PC-9 (cell line): ENCODE measurements at regions not wholly inside any gene's neighbourhood (a gene's known extent, or its start where the extent isn't known, plus 50 kb on each side); places are given as distances from the start of the nearest gene placed in this dataset.

ENCODE experiments used
- BruUV-seq: library from RNA; stranded (reverse); fragments of 400-500 nt; replicated peaks from 2 replicates; lab custom pipeline; 2021; lab: Mats Ljungman, UMichigan
- CTCF ChIA-PET: fragments of 300-600 bp; sonication (Branson Sonifier 250); formaldehyde crosslinking; loops from one replicate; lab custom pipeline; 2022; ENCODE audit warnings: antibody characterized with exemption; lab: Charles Lee
- POLR2A ChIA-PET: fragments of 300-600 bp; sonication (Branson Sonifier 250); formaldehyde crosslinking; loops from one replicate; lab custom pipeline; 2022; ENCODE audit warnings: antibody characterized with exemption; ENCODE audit not compliant: unreplicated experiment; lab: Charles Lee
- DNase-seq, 2 experiments: peaks; one replicate each; pipeline versions ENCODE4 v3.0.0 to v3.0.0-alpha.2; 2015 to 2022; ENCODE audit warnings: mixed read lengths in 1 of 2
- H2AFZ ChIP-seq: fragments of 200-600 bp; sonication (generic); 2 replicates; pipeline ENCODE4 v1.8.1; 2017; ENCODE audit warnings: antibody characterized with exemption
- H3F3A ChIP-seq: fragments of 200-600 bp; sonication (generic); 2 replicates; pipeline ENCODE4 v1.8.1; 2017; ENCODE audit warnings: antibody characterized with exemption, mild to moderate bottlenecking, low read depth; ENCODE audit not compliant: insufficient read depth
- H3K27ac ChIP-seq: fragments of 200-600 bp; sonication (generic); 2 replicates; pipeline ENCODE4 v1.6.1; 2016; ENCODE audit warnings: mixed run types
- H3K27me3 ChIP-seq: fragments of 200-600 bp; sonication (generic); 2 replicates; pipeline ENCODE4 v1.6.1; 2016; ENCODE audit warnings: low read depth, mixed run types; ENCODE audit not compliant: insufficient read depth
- H3K36me3 ChIP-seq: fragments of 200-600 bp; sonication (generic); 2 replicates; pipeline ENCODE4 v1.6.1; 2016; ENCODE audit warnings: low read depth, mixed run types
- H3K4me1 ChIP-seq: fragments of 200-600 bp; sonication (generic); replicated peaks from 2 replicates; pipeline ENCODE4 v1.6.1; 2016; ENCODE audit warnings: mixed run types; ENCODE audit not compliant: insufficient read depth
- H3K4me2 ChIP-seq: fragments of 200-600 bp; sonication (generic); 2 replicates; pipeline ENCODE4 v1.6.1; 2017; ENCODE audit warnings: mixed run types
- H3K4me3 ChIP-seq: fragments of 200-600 bp; sonication (generic); 2 replicates; pipeline ENCODE4 v1.6.1; 2016; ENCODE audit warnings: mixed run types
- H3K79me2 ChIP-seq: fragments of 200-600 bp; sonication (generic); 2 replicates; pipeline ENCODE4 v1.6.1; 2017; ENCODE audit warnings: low read depth, mixed run types
- H3K9me2 ChIP-seq: fragments of 200-600 bp; sonication (generic); 2 replicates; pipeline ENCODE4 v1.8.1; 2017; ENCODE audit warnings: mild to moderate bottlenecking; ENCODE audit not compliant: insufficient read depth
- H3K9me3 ChIP-seq: fragments of 200-600 bp; sonication (generic); 2 replicates; pipeline ENCODE4 v1.8.1; 2016; ENCODE audit warnings: low read depth; ENCODE audit not compliant: insufficient read depth
- H4K20me1 ChIP-seq: fragments of 200-600 bp; sonication (generic); 2 replicates; pipeline ENCODE4 v1.8.1; 2017; ENCODE audit not compliant: insufficient read depth
- EZH2 ChIP-seq: fragments of 200-600 bp; sonication (generic); IDR thresholded peaks from 2 replicates; pipeline ENCODE4 v1.8.0; 2017; ENCODE audit warnings: antibody characterized with exemption, low read depth
- intact Hi-C: fragments of 100-400 bp; cut with micrococcal nuclease; formaldehyde crosslinking; loops from one replicate; pipeline ENCODE4 v1.10.0; 2022; ENCODE audit not compliant: unreplicated experiment
- TF ChIP-seq, protein P1 (sequence below): fragments of 200-600 bp; sonication (generic); conservative IDR thresholded peaks from 2 replicates; pipeline ENCODE4 v1.6.1; 2017; ENCODE audit warnings: mixed run types, antibody characterized with exemption, mild to moderate bottlenecking, moderate library complexity

DNA sequence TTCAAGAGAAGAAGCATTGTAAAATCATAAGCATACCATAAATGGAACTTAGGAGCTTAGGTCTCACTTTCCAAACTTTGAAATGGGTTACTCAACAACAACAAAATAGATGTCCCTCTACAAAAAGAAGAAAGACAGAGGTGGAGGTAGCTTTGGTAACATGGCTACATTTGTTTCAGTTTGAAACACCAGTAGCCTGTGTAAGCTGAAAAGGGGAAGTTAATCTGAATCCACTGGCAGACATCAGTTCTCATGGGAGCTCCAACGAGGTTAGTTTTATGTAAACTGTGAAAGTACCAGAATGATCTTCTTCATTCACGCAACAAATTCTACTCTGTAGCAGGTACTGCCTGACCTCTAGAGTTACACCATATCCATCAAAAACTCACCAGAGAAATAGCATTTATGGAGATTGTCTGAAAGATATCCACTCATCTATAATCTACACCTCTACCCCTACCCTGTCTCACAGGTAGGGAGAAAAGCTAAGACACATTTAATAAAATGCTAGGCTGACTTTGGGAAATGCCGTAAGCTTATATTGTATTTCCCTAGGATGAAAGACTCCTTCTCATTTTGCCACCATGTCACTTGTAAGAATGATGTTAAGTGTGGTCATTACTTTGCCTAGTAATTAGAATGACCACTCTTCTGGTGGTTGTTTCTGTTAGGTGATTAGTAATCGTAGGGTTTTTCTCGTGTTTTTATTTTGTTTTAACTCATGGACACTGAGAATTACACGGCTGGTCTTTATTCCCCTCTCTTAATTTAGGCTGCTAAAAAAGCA lies 224.1 kb downstream of the ASCL1 start:
- no TSS peak for BruUV-seq
- H3K79me2 ChIP-seq: no peaks in the 10 kb centered on the region
- no peak for TF ChIP-seq EZH2
- TF ChIP-seq, protein P1, sequence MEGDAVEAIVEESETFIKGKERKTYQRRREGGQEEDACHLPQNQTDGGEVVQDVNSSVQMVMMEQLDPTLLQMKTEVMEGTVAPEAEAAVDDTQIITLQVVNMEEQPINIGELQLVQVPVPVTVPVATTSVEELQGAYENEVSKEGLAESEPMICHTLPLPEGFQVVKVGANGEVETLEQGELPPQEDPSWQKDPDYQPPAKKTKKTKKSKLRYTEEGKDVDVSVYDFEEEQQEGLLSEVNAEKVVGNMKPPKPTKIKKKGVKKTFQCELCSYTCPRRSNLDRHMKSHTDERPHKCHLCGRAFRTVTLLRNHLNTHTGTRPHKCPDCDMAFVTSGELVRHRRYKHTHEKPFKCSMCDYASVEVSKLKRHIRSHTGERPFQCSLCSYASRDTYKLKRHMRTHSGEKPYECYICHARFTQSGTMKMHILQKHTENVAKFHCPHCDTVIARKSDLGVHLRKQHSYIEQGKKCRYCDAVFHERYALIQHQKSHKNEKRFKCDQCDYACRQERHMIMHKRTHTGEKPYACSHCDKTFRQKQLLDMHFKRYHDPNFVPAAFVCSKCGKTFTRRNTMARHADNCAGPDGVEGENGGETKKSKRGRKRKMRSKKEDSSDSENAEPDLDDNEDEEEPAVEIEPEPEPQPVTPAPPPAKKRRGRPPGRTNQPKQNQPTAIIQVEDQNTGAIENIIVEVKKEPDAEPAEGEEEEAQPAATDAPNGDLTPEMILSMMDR: no peak
- H3K9me3 ChIP-seq: no peaks in the 10 kb centered on the region
- ChIA-PET POLR2A (no interaction called here), CTCF (no interaction called here)
- intact Hi-C loops: no loop called here
- H2AFZ ChIP-seq: no peak overlapping the region
- H3K36me3 ChIP-seq: no peaks in the 10 kb centered on the region
- no peak overlapping the region for H3K4me3 ChIP-seq
- H3F3A ChIP-seq: no peaks in the 10 kb centered on the region
- H3K4me2 ChIP-seq: no peak overlapping the region
- no peaks in the 10 kb centered on the region for H3K4me1 ChIP-seq
- 0 out of 2 replicates have a peak, but pooled peaks cover 3% of the 10 kb centered on the region for H3K27me3 ChIP-seq
- no peaks in the 10 kb centered on the region for H4K20me1 ChIP-seq
- H3K27ac ChIP-seq: no peak overlapping the region
- H3K9me2 ChIP-seq: no peaks in the 10 kb centered on the region
- no peak for DNase-seq

DNA sequence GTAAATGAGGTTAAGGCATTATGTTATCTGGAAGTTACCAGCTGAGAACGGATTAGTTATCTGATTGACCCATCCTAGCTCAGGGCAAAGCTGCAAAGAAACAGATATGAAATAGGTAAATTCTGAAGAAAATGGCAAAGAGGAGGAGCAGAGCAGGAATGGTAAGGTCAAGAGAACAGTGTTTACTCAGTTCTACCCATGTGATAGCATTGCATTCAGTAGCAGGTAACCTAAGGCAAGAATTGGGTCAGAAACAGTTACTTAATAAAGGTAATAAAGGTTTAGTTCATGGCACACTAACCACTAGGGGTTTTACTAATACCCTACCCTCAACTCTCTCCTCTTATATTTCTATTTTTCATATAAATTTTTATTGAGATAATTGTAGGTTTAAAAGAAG lies 224.8 kb downstream of the ASCL1 start:
- Histone ChIP-seq H3K4me2 (no peak overlapping the region), H3K9me2 (no peaks in the 10 kb centered on the region), H3K4me1 (no peaks in the 10 kb centered on the region), H3K27ac (no peak overlapping the region), H4K20me1 (no peaks in the 10 kb centered on the region), H3K36me3 (no peaks in the 10 kb centered on the region), H3K27me3 (0 out of 2 replicates have a peak, but pooled peaks cover 3% of the 10 kb centered on the region), H3K79me2 (no peaks in the 10 kb centered on the region), H2AFZ (no peak overlapping the region), H3F3A (no peaks in the 10 kb centered on the region), H3K4me3 (no peak overlapping the region), H3K9me3 (no peaks in the 10 kb centered on the region)
- TF ChIP-seq, protein P1: no peak
- no peak for TF ChIP-seq EZH2
- intact Hi-C loops: no loop called here
- ChIA-PET POLR2A (no interaction called here), CTCF (no interaction called here)
- BruUV-seq: no TSS peak
- no peak for DNase-seq

DNA sequence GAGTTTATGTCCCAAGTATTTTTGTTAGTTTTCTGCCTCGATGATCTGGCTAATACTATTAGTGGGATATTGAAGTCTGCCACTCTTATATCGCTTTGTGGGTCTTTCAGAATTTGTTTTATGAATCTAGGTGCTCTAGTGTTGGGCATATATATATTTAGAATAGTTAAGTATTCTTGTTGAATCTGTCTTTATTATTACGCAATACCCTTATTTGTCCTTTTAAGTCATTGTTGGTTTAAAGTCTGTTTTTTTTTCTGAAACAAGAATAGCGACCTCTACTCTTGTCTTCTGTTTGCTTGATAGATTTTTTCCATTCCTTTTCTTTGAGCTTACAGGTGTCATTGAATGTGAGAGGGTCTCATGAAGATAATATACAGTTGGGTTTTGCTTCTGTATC lies 239.0 kb downstream of the ASCL1 start:
- no TSS peak for BruUV-seq
- H3K4me1 ChIP-seq: no peaks in the 10 kb centered on the region
- DNase-seq: no peak
- ChIA-PET POLR2A (no interaction called here), CTCF (no interaction called here)
- no peaks in the 10 kb centered on the region for H3K9me3 ChIP-seq
- 0 out of 2 replicates have a peak, but pooled peaks cover 3% of the 10 kb centered on the region for H4K20me1 ChIP-seq
- H3K9me2 ChIP-seq: no peaks in the 10 kb centered on the region
- intact Hi-C loops: no loop called here
- TF ChIP-seq EZH2: no peak
- TF ChIP-seq, protein P1: no peak
- no peak overlapping the region for H3K27ac ChIP-seq
- H3K27me3 ChIP-seq: no peaks in the 10 kb centered on the region
- no peaks in the 10 kb centered on the region for H3K79me2 ChIP-seq
- H3F3A ChIP-seq: no peaks in the 10 kb centered on the region
- no peak overlapping the region for H3K4me2 ChIP-seq
- H3K36me3 ChIP-seq: no peaks in the 10 kb centered on the region
- no peak overlapping the region for H3K4me3 ChIP-seq
- H2AFZ ChIP-seq: no peak overlapping the region
